ENCODE measurements at regions not wholly inside any gene's neighbourhood (a gene's known extent, or its start where the extent isn't known, plus 50 kb on each side); places are given as distances from the start of the nearest gene placed in this dataset.

DNA sequence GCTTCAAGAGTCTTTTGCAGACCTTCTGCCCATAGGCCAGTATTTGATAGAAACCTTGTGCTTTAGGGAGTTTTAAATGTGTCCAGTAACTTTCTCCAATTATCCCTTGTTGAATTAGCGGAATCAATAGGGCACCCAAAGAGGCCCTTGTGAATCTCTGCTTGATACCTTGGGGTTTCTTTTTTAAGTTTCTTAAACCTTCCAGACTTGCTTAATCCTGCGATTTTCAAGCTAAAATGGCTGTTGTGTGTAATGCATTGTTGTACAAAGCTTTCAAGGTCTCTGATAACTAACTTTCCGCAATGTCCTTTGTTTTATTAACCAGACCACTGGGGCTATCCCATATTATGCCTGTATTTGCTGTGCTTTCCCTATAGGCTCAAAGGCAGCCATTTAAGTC, 577.4 kb upstream of the RORB start:
- TF ChIP-seq, protein P1, sequence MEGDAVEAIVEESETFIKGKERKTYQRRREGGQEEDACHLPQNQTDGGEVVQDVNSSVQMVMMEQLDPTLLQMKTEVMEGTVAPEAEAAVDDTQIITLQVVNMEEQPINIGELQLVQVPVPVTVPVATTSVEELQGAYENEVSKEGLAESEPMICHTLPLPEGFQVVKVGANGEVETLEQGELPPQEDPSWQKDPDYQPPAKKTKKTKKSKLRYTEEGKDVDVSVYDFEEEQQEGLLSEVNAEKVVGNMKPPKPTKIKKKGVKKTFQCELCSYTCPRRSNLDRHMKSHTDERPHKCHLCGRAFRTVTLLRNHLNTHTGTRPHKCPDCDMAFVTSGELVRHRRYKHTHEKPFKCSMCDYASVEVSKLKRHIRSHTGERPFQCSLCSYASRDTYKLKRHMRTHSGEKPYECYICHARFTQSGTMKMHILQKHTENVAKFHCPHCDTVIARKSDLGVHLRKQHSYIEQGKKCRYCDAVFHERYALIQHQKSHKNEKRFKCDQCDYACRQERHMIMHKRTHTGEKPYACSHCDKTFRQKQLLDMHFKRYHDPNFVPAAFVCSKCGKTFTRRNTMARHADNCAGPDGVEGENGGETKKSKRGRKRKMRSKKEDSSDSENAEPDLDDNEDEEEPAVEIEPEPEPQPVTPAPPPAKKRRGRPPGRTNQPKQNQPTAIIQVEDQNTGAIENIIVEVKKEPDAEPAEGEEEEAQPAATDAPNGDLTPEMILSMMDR (IDR thresholded peaks at IDR 0.05): no peak
- no peak for TF ChIP-seq EZH2 (IDR thresholded peaks at IDR 0.05; ENCODE audit: borderline replicate concordance, insufficient read depth, low read depth, low read length, poor library complexity, severe bottlenecking)
